VCaP (cell line): ENCODE measurements at regions not wholly inside any gene's neighbourhood (a gene's known extent, or its start where the extent isn't known, plus 50 kb on each side); places are given as distances from the start of the nearest gene placed in this dataset.

Experiments used
- H3K27ac ChIP-seq: fragments of 450-650 bp; 2 replicates; pipeline ENCODE4 v1.5.1; 2017
- CTCF ChIP-seq: fragments of 450-650 bp; conservative IDR thresholded peaks from 2 replicates; pipeline ENCODE4 v1.5.1; 2017; ENCODE audit warnings: mild to moderate bottlenecking, moderate library complexity

GRCh38 chr2:147519178-147519577 is 325.7 kb upstream of the ACVR2A start:
- H3K27ac ChIP-seq = no peak overlapping the region
- no peak for TF ChIP-seq CTCF

GRCh38 chr2:147515213-147515612 is 329.6 kb upstream of the ACVR2A start:
- H3K27ac ChIP-seq = peak overlapping the region; percentile 31; the same call in 1 of the 2 replicates
- TF ChIP-seq CTCF = no peak

- no peak overlapping the region for H3K27ac ChIP-seq
- TF ChIP-seq CTCF = no peak
Observed at GRCh38 chr2:147512206-147512605, 332.6 kb upstream of the ACVR2A start.

GRCh38 chr2:147511491-147511948 is 333.3 kb upstream of the ACVR2A start:
- TF ChIP-seq CTCF = no peak
- no peak overlapping the region for H3K27ac ChIP-seq

- no peak overlapping the region for H3K27ac ChIP-seq
- no peak for TF ChIP-seq CTCF
Observed at GRCh38 chr2:147509821-147510220, 335.0 kb upstream of the ACVR2A start.

- no peak for TF ChIP-seq CTCF
- H3K27ac ChIP-seq = no peak overlapping the region
Observed at GRCh38 chr2:147506889-147507288, 337.9 kb upstream of the ACVR2A start.

GRCh38 chr2:147502711-147503290 is 342.0 kb upstream of the ACVR2A start:
- TF ChIP-seq CTCF = no peak
- no peak overlapping the region for H3K27ac ChIP-seq
